HUES6 (cell line): ENCODE measurements at regions not wholly inside any gene's neighbourhood (a gene's known extent, or its start where the extent isn't known, plus 50 kb on each side); places are given as distances from the start of the nearest gene placed in this dataset.

ENCODE experiments used
- H3K27ac ChIP-seq: 2 replicates; pipeline ENCODE4 v1.7.0; 2013; ENCODE audit warnings: low read depth, mild to moderate bottlenecking, low read length, inconsistent platforms
- H3K27me3 ChIP-seq: 2 replicates; pipeline ENCODE4 v1.6.1; 2013; ENCODE audit warnings: low read length; ENCODE audit not compliant: control insufficient read depth, insufficient read depth
- H3K36me3 ChIP-seq: 2 replicates; pipeline ENCODE4 v1.6.1; 2013; ENCODE audit warnings: low read length; ENCODE audit not compliant: control insufficient read depth, insufficient read depth
- H3K4me1 ChIP-seq: 2 replicates; pipeline ENCODE4 v1.6.1; 2013; ENCODE audit warnings: low read length; ENCODE audit not compliant: control insufficient read depth, insufficient read depth
- H3K4me3 ChIP-seq: 2 replicates; pipeline ENCODE4 v1.5.1; 2013; ENCODE audit warnings: low read depth, low read length
- H3K9ac ChIP-seq: one replicate; pipeline ENCODE4 v1.6.1; 2013; ENCODE audit warnings: mild to moderate bottlenecking, low read length
- H3K9me3 ChIP-seq: 2 replicates; pipeline ENCODE4 v1.6.1; 2013; ENCODE audit warnings: low read depth, low read length; ENCODE audit not compliant: control insufficient read depth, insufficient read depth

- Histone ChIP-seq H3K27ac (no peak overlapping the region), H3K27me3 (no peaks in the 10 kb centered on the region), H3K9ac (no peak overlapping the region), H3K4me1 (no peaks in the 10 kb centered on the region), H3K4me3 (no peak overlapping the region), H3K9me3 (peaks cover 16% of the 10 kb centered on the region), H3K36me3 (no peaks in the 10 kb centered on the region)
These were observed 422.6 kb downstream of the NUF2 start for GRCh38 chr1:163744301-163744887.

- Histone ChIP-seq H3K27me3 (no peaks in the 10 kb centered on the region), H3K36me3 (no peaks in the 10 kb centered on the region), H3K4me1 (no peaks in the 10 kb centered on the region), H3K9me3 (peaks cover 16% of the 10 kb centered on the region), H3K27ac (no peak overlapping the region), H3K9ac (no peak overlapping the region), H3K4me3 (no peak overlapping the region)
These were observed 423.4 kb downstream of the NUF2 start for GRCh38 chr1:163745204-163745603.

GRCh38 chr1:163747261-163747660 lies 425.5 kb downstream of the NUF2 start:
- Histone ChIP-seq H3K4me1 (no peaks in the 10 kb centered on the region), H3K36me3 (no peaks in the 10 kb centered on the region), H3K27ac (no peak overlapping the region), H3K9me3 (peaks cover 16% of the 10 kb centered on the region), H3K9ac (no peak overlapping the region), H3K27me3 (no peaks in the 10 kb centered on the region), H3K4me3 (no peak overlapping the region)

GRCh38 chr1:163747855-163748254 lies 426.1 kb downstream of the NUF2 start:
- Histone ChIP-seq H3K27ac (no peak overlapping the region), H3K4me3 (no peak overlapping the region), H3K36me3 (no peaks in the 10 kb centered on the region), H3K27me3 (no peaks in the 10 kb centered on the region), H3K4me1 (no peaks in the 10 kb centered on the region), H3K9ac (no peak overlapping the region), H3K9me3 (peaks cover 16% of the 10 kb centered on the region)

- Histone ChIP-seq H3K9ac (no peak overlapping the region), H3K36me3 (no peaks in the 10 kb centered on the region), H3K27ac (no peak overlapping the region)
These were observed 437.4 kb downstream of the NUF2 start for GRCh38 chr1:163758977-163759670.

GRCh38 chr1:163761898-163762297 lies 440.1 kb downstream of the NUF2 start:
- Histone ChIP-seq H3K4me1 (no peaks in the 10 kb centered on the region), H3K27ac (no peak overlapping the region), H3K4me3 (no peak overlapping the region), H3K27me3 (no peaks in the 10 kb centered on the region), H3K9ac (no peak overlapping the region), H3K36me3 (no peaks in the 10 kb centered on the region), H3K9me3 (peaks cover 6% of the 10 kb centered on the region; the same call in 1 of the 2 replicates)

More at GRCh38 chr1:163758977-163759670, 437.4 kb downstream of the NUF2 start:
- H3K4me1 ChIP-seq, result no peaks in the 10 kb centered on the region
- no peaks in the 10 kb centered on the region for H3K27me3 ChIP-seq
- no peak overlapping the region for H3K4me3 ChIP-seq
- H3K9me3 ChIP-seq, result peaks cover 9% of the 10 kb centered on the region

GRCh38 chr1:163766257-163766918 lies 444.6 kb downstream of the NUF2 start:
- no peaks in the 10 kb centered on the region for H3K4me1 ChIP-seq
- H3K27me3 ChIP-seq, result no peaks in the 10 kb centered on the region
- H3K9ac ChIP-seq, result no peak overlapping the region
- no peak overlapping the region for H3K4me3 ChIP-seq
- H3K36me3 ChIP-seq, result no peaks in the 10 kb centered on the region
- H3K27ac ChIP-seq, result no peak overlapping the region
- H3K9me3 ChIP-seq, result peaks cover 3% of the 10 kb centered on the region; the same call in 1 of the 2 replicates

GRCh38 chr1:163768576-163768975 lies 446.8 kb downstream of the NUF2 start:
- H3K9me3 ChIP-seq, result peaks cover 3% of the 10 kb centered on the region; the same call in 1 of the 2 replicates
- H3K27me3 ChIP-seq, result no peaks in the 10 kb centered on the region
- H3K4me1 ChIP-seq, result no peaks in the 10 kb centered on the region
- no peak overlapping the region for H3K27ac ChIP-seq
- H3K36me3 ChIP-seq, result no peaks in the 10 kb centered on the region
- H3K4me3 ChIP-seq, result no peak overlapping the region
- no peak overlapping the region for H3K9ac ChIP-seq

- H3K36me3 ChIP-seq, result no peaks in the 10 kb centered on the region
- peaks cover 3% of the 10 kb centered on the region; the same call in 1 of the 2 replicates for H3K9me3 ChIP-seq
- no peak overlapping the region for H3K4me3 ChIP-seq
- no peak overlapping the region for H3K27ac ChIP-seq
- no peaks in the 10 kb centered on the region for H3K27me3 ChIP-seq
- no peaks in the 10 kb centered on the region for H3K4me1 ChIP-seq
- no peak overlapping the region for H3K9ac ChIP-seq
These were observed 448.5 kb downstream of the NUF2 start for GRCh38 chr1:163770265-163770664.

GRCh38 chr1:163771637-163772036 lies 449.9 kb downstream of the NUF2 start:
- Histone ChIP-seq H3K9ac (no peak overlapping the region), H3K36me3 (no peaks in the 10 kb centered on the region), H3K9me3 (no peaks in the 10 kb centered on the region), H3K4me1 (no peaks in the 10 kb centered on the region), H3K27me3 (no peaks in the 10 kb centered on the region), H3K27ac (no peak overlapping the region), H3K4me3 (no peak overlapping the region)

- no peak overlapping the region for H3K9ac ChIP-seq
- no peaks in the 10 kb centered on the region for H3K4me1 ChIP-seq
- no peaks in the 10 kb centered on the region for H3K27me3 ChIP-seq
- no peak overlapping the region for H3K4me3 ChIP-seq
- H3K27ac ChIP-seq, result no peak overlapping the region
- H3K9me3 ChIP-seq, result no peaks in the 10 kb centered on the region
- no peaks in the 10 kb centered on the region for H3K36me3 ChIP-seq
These were observed 450.5 kb downstream of the NUF2 start for GRCh38 chr1:163772246-163772645.
